ENCODE measurements at regions not wholly inside any gene's neighbourhood (a gene's known extent, or its start where the extent isn't known, plus 50 kb on each side); places are given as distances from the start of the nearest gene placed in this dataset.

GRCh38 chr1:19007491-19008441 is 51.3 kb upstream of the IFFO2 start:
- no peak for TF ChIP-seq CTCF (IDR thresholded peaks at IDR 0.05; ENCODE audit: low read depth, low read length, poor library complexity, severe bottlenecking)
- no peak for TF ChIP-seq EZH2phosphoT487 (IDR thresholded peaks at IDR 0.05; ENCODE audit: borderline replicate concordance, low read length)

Data from DOHH2 (cell line).